GM23338 (cell line): ENCODE measurements at regions not wholly inside any gene's neighbourhood (a gene's known extent, or its start where the extent isn't known, plus 50 kb on each side); places are given as distances from the start of the nearest gene placed in this dataset.

Source experiments
- ATAC-seq: fragments of 200-7000 bp; cut with Tn5 transposase; 3 replicates; pipeline ENCODE4 v1.9.1; 2020
- DNase-seq: peaks from one replicate; pipeline ENCODE4 v3.0.0-alpha.2; 2015; ENCODE audit warnings: low spot score
- H2AFZ ChIP-seq: fragments of 200-600 bp; sonication (generic); 2 replicates; pipeline ENCODE4 v1.8.0; 2016; ENCODE audit warnings: antibody characterized with exemption, mild to moderate bottlenecking, moderate library complexity
- H3F3A ChIP-seq: fragments of 200-600 bp; sonication (generic); replicated peaks from 2 replicates; pipeline ENCODE4 v1.8.0; 2017; ENCODE audit warnings: antibody characterized with exemption, mixed run types, low read depth
- H3K27ac ChIP-seq: fragments of 200-600 bp; sonication (generic); 2 replicates; pipeline ENCODE4 v1.6.1; 2016; ENCODE audit warnings: low read depth
- H3K27me3 ChIP-seq: fragments of 200-600 bp; sonication (generic); 2 replicates; pipeline ENCODE4 v1.8.0; 2016; ENCODE audit warnings: mild to moderate bottlenecking, mixed run types, moderate library complexity; ENCODE audit not compliant: insufficient read depth
- H3K36me3 ChIP-seq: fragments of 200-600 bp; sonication (generic); 2 replicates; pipeline ENCODE4 v1.8.0; 2016; ENCODE audit warnings: mild to moderate bottlenecking; ENCODE audit not compliant: insufficient read depth
- H3K4me1 ChIP-seq: fragments of 200-600 bp; sonication (generic); 2 replicates; pipeline ENCODE4 v1.8.0; 2016; ENCODE audit warnings: mild to moderate bottlenecking, moderate library complexity; ENCODE audit not compliant: insufficient read depth
- H3K4me2 ChIP-seq: fragments of 200-600 bp; sonication (generic); 2 replicates; pipeline ENCODE4 v1.7.1; 2017; ENCODE audit warnings: mixed run types
- H3K4me3 ChIP-seq: fragments of 200-600 bp; sonication (generic); 2 replicates; pipeline ENCODE4 v1.6.1; 2016; ENCODE audit warnings: mixed run types
- H3K79me2 ChIP-seq: fragments of 200-600 bp; sonication (generic); replicated peaks from 2 replicates; pipeline ENCODE4 v1.8.0; 2017; ENCODE audit warnings: mild to moderate bottlenecking; ENCODE audit not compliant: insufficient read depth
- H3K9me2 ChIP-seq: fragments of 200-600 bp; sonication (generic); 2 replicates; pipeline ENCODE4 v1.8.0; 2017; ENCODE audit not compliant: insufficient read depth
- H4K20me1 ChIP-seq: fragments of 200-600 bp; sonication (generic); replicated peaks from 2 replicates; pipeline ENCODE4 v1.8.0; 2017; ENCODE audit warnings: mild to moderate bottlenecking; ENCODE audit not compliant: insufficient read depth
- H3K27ac Mint-ChIP-seq: 2 replicates; pipeline ENCODE4 v1.8.0; 2020; ENCODE audit warnings: inconsistent platforms, mild to moderate bottlenecking, moderate library complexity, mixed read lengths
- H3K27me3 Mint-ChIP-seq: 3 replicates; pipeline ENCODE4 v1.8.0; 2022; ENCODE audit warnings: low read depth, mild to moderate bottlenecking, moderate library complexity, mixed read lengths, inconsistent platforms; ENCODE audit not compliant: insufficient read depth, poor library complexity
- H3K36me3 Mint-ChIP-seq: 3 replicates; pipeline ENCODE4 v1.8.0; 2021; ENCODE audit warnings: low read depth, mild to moderate bottlenecking, inconsistent platforms, moderate library complexity, mixed read lengths
- H3K4me1 Mint-ChIP-seq: 3 replicates; pipeline ENCODE4 v1.8.0; 2020; ENCODE audit warnings: mild to moderate bottlenecking, inconsistent platforms, mixed read lengths
- H3K4me3 Mint-ChIP-seq: 3 replicates; pipeline ENCODE4 v1.8.0; 2021; ENCODE audit warnings: moderate library complexity, mild to moderate bottlenecking, inconsistent platforms, mixed read lengths
- H3K9me3 Mint-ChIP-seq: 3 replicates; pipeline ENCODE4 v1.8.0; 2020; ENCODE audit warnings: moderate library complexity, mild to moderate bottlenecking, inconsistent platforms, mixed read lengths
- CREB1 ChIP-seq: fragments of 250-450 bp; sonication (Bioruptor Pico); IDR thresholded peaks from 2 replicates; pipeline ENCODE4 v1.5.0; 2020; ENCODE audit warnings: low read depth, mild to moderate bottlenecking, moderate library complexity
- ETS1 ChIP-seq: IDR thresholded peaks from 2 replicates; pipeline ENCODE4 v1.6.1; 2016; ENCODE audit warnings: antibody characterized with exemption
- EZH2 ChIP-seq: fragments of 200-600 bp; sonication (generic); IDR thresholded peaks from one replicate; pipeline ENCODE4 v1.8.0; 2017; ENCODE audit warnings: antibody characterized with exemption, mild to moderate bottlenecking, low read depth; ENCODE audit not compliant: unreplicated experiment
- EZH2phosphoT487 ChIP-seq: fragments of 200-600 bp; sonication (generic); IDR thresholded peaks from one replicate; pipeline ENCODE4 v1.8.1; 2018; ENCODE audit warnings: antibody characterized with exemption; ENCODE audit not compliant: unreplicated experiment
- JUNB ChIP-seq: IDR thresholded peaks from one replicate; pipeline ENCODE4 v1.6.1; 2016; ENCODE audit warnings: antibody characterized with exemption; ENCODE audit not compliant: unreplicated experiment
- NANOG ChIP-seq: IDR thresholded peaks from 2 replicates; pipeline ENCODE4 v1.6.1; 2016; ENCODE audit warnings: antibody characterized with exemption, borderline replicate concordance
- POLR2AphosphoS5 ChIP-seq: IDR thresholded peaks from 2 replicates; pipeline ENCODE4 v1.6.1; 2016; ENCODE audit warnings: antibody characterized with exemption, low read depth
- REST ChIP-seq: IDR thresholded peaks from one replicate; pipeline ENCODE4 v1.6.1; 2018; ENCODE audit warnings: antibody characterized with exemption; ENCODE audit not compliant: unreplicated experiment
- STAT1 ChIP-seq: IDR thresholded peaks from one replicate; pipeline ENCODE4 v1.6.1; 2016; ENCODE audit warnings: antibody characterized with exemption; ENCODE audit not compliant: unreplicated experiment
- ZNF114 ChIP-seq: fragments of 250-450 bp; sonication (Bioruptor Pico); IDR thresholded peaks from 2 replicates; pipeline ENCODE4 v1.5.0; 2020; ENCODE audit warnings: mild to moderate bottlenecking, moderate library complexity
- ZNF331 ChIP-seq: fragments of 250-450 bp; sonication (Bioruptor Pico); IDR thresholded peaks from 2 replicates; pipeline ENCODE4 v1.5.0; 2020; ENCODE audit warnings: low read depth, mild to moderate bottlenecking, moderate library complexity
- TF ChIP-seq, protein P1 (sequence below): fragments of 250-450 bp; sonication (Bioruptor Pico); IDR thresholded peaks from 2 replicates; pipeline ENCODE4 v1.5.0; 2020; ENCODE audit warnings: mild to moderate bottlenecking, moderate library complexity

GRCh38 chr3:5343459-5343858, 156.0 kb downstream of the EDEM1 start (continued):
- TF ChIP-seq REST, result no peak

- no peak overlapping the region for H3K27ac Mint-ChIP-seq
- H3K27me3 Mint-ChIP-seq, result peaks cover 5% of the 10 kb centered on the region
- DNase-seq, result no peak
- no peak for ATAC-seq
- no peaks in the 10 kb centered on the region; the same call in 2 of the 3 replicates for H3K36me3 Mint-ChIP-seq
- H3F3A ChIP-seq, result no peaks in the 10 kb centered on the region
- no peaks in the 10 kb centered on the region for H3K36me3 ChIP-seq
- peaks cover 89% of the 10 kb centered on the region for H3K9me3 Mint-ChIP-seq
- no peaks in the 10 kb centered on the region for H3K27me3 ChIP-seq
- no peaks in the 10 kb centered on the region for H3K79me2 ChIP-seq
- H3K4me1 ChIP-seq, result no peaks in the 10 kb centered on the region
- H3K9me2 ChIP-seq, result no peaks in the 10 kb centered on the region
- no peak overlapping the region for H3K4me3 ChIP-seq
- H3K27ac ChIP-seq, result no peak overlapping the region
- H3K4me2 ChIP-seq, result no peak overlapping the region
- H3K4me3 Mint-ChIP-seq, result no peak overlapping the region
- H4K20me1 ChIP-seq, result no peaks in the 10 kb centered on the region
- no peak overlapping the region for H2AFZ ChIP-seq
- no peaks in the 10 kb centered on the region; the same call in 2 of the 3 replicates for H3K4me1 Mint-ChIP-seq
- TF ChIP-seq, protein P1, sequence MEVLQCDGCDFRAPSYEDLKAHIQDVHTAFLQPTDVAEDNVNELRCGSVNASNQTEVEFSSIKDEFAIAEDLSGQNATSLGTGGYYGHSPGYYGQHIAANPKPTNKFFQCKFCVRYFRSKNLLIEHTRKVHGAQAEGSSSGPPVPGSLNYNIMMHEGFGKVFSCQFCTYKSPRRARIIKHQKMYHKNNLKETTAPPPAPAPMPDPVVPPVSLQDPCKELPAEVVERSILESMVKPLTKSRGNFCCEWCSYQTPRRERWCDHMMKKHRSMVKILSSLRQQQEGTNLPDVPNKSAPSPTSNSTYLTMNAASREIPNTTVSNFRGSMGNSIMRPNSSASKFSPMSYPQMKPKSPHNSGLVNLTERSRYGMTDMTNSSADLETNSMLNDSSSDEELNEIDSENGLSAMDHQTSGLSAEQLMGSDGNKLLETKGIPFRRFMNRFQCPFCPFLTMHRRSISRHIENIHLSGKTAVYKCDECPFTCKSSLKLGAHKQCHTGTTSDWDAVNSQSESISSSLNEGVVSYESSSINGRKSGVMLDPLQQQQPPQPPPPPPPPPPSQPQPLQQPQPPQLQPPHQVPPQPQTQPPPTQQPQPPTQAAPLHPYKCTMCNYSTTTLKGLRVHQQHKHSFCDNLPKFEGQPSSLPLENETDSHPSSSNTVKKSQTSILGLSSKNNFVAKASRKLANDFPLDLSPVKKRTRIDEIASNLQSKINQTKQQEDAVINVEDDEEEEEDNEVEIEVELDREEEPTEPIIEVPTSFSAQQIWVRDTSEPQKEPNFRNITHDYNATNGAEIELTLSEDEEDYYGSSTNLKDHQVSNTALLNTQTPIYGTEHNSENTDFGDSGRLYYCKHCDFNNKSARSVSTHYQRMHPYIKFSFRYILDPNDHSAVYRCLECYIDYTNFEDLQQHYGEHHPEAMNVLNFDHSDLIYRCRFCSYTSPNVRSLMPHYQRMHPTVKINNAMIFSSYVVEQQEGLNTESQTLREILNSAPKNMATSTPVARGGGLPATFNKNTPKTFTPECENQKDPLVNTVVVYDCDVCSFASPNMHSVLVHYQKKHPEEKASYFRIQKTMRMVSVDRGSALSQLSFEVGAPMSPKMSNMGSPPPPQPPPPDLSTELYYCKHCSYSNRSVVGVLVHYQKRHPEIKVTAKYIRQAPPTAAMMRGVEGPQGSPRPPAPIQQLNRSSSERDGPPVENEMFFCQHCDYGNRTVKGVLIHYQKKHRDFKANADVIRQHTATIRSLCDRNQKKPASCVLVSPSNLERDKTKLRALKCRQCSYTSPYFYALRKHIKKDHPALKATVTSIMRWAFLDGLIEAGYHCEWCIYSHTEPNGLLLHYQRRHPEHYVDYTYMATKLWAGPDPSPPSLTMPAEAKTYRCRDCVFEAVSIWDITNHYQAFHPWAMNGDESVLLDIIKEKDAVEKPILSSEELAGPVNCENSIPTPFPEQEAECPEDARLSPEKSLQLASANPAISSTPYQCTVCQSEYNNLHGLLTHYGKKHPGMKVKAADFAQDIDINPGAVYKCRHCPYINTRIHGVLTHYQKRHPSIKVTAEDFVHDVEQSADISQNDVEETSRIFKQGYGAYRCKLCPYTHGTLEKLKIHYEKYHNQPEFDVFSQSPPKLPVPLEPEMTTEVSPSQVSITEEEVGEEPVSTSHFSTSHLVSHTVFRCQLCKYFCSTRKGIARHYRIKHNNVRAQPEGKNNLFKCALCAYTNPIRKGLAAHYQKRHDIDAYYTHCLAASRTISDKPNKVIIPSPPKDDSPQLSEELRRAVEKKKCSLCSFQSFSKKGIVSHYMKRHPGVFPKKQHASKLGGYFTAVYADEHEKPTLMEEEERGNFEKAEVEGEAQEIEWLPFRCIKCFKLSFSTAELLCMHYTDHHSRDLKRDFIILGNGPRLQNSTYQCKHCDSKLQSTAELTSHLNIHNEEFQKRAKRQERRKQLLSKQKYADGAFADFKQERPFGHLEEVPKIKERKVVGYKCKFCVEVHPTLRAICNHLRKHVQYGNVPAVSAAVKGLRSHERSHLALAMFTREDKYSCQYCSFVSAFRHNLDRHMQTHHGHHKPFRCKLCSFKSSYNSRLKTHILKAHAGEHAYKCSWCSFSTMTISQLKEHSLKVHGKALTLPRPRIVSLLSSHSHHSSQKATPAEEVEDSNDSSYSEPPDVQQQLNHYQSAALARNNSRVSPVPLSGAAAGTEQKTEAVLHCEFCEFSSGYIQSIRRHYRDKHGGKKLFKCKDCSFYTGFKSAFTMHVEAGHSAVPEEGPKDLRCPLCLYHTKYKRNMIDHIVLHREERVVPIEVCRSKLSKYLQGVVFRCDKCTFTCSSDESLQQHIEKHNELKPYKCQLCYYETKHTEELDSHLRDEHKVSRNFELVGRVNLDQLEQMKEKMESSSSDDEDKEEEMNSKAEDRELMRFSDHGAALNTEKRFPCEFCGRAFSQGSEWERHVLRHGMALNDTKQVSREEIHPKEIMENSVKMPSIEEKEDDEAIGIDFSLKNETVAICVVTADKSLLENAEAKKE (CRISPR knock-in tag), result no peak
- TF ChIP-seq ZNF114 (CRISPR knock-in tag), result no peak
- no peak for TF ChIP-seq POLR2AphosphoS5
- no peak for TF ChIP-seq ZNF331 (CRISPR knock-in tag)
- no peak for TF ChIP-seq EZH2
- no peak for TF ChIP-seq CREB1
- TF ChIP-seq ETS1, result no peak
- no peak for TF ChIP-seq STAT1
- no peak for TF ChIP-seq JUNB
- TF ChIP-seq NANOG, result no peak
- no peak for TF ChIP-seq REST
- TF ChIP-seq EZH2phosphoT487, result no peak
These were observed 157.2 kb downstream of the EDEM1 start for GRCh38 chr3:5344707-5345106.
